Retinal pigment epithelial cell (primary cell): ENCODE measurements at regions not wholly inside any gene's neighbourhood (a gene's known extent, or its start where the extent isn't known, plus 50 kb on each side); places are given as distances from the start of the nearest gene placed in this dataset.

Source experiments
- DNase-seq: peaks from one replicate; pipeline ENCODE4 v3.0.0-alpha.2; 2010; ENCODE audit warnings: low read depth
- H3K4me3 ChIP-seq: 2 replicates; pipeline ENCODE4 v1.5.1; 2011; ENCODE audit warnings: mild to moderate bottlenecking, low read length, control low read depth, moderate library complexity
- TF ChIP-seq, protein P1 (sequence below): conservative IDR thresholded peaks from 2 replicates; pipeline ENCODE4 v1.5.1; 2011; ENCODE audit warnings: low read depth, low read length, control low read depth, inconsistent platforms

DNA sequence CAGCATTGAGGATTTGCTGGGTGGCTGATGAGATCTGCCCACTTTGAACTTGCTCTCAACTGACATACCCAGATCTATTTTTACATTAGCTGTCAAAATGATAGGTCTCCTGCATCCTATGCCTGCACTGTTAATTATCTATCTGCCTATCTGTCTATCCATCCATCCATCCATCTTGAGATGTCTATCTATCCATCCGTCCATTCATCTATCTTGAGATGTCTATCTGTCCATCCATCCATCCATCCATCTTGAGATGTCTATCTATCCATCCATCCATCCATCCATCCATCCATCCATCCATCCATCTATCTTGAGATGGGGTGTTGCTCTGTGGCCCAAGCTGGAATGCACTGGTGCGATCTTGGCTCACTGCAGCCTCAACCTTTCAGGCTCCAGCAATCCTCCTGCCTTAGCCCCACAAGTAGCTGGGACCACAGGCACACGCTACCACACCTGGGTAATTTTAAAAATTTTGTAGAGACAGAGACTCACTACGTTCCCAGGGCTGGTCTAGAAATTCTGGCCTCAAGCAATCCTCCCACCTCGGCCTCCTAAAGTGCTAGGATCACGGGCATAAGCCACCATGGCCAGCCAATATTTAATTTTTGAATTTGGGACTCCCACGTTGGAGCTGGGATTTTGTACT, 159.4 kb upstream of the NSMCE3 start:
- TF ChIP-seq, protein P1, sequence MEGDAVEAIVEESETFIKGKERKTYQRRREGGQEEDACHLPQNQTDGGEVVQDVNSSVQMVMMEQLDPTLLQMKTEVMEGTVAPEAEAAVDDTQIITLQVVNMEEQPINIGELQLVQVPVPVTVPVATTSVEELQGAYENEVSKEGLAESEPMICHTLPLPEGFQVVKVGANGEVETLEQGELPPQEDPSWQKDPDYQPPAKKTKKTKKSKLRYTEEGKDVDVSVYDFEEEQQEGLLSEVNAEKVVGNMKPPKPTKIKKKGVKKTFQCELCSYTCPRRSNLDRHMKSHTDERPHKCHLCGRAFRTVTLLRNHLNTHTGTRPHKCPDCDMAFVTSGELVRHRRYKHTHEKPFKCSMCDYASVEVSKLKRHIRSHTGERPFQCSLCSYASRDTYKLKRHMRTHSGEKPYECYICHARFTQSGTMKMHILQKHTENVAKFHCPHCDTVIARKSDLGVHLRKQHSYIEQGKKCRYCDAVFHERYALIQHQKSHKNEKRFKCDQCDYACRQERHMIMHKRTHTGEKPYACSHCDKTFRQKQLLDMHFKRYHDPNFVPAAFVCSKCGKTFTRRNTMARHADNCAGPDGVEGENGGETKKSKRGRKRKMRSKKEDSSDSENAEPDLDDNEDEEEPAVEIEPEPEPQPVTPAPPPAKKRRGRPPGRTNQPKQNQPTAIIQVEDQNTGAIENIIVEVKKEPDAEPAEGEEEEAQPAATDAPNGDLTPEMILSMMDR: no peak
- no peak overlapping the region for H3K4me3 ChIP-seq
- no peak for DNase-seq

DNA sequence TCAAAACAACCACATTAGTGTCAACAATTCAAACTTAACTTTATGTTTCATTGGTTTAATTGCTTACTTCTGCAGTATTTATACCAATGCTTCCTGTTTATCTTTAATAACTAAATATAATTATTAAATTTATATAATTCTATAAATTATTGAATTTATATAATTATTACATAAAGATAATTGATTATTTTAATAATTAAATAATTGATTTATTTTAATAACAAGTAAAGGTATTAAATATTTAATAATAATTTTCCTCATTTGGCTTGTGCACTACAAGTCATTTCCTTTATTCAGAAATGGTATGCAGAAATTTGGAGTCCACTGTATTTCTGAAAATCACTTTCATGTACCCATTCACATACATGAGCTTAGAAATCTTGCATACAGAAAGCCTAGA, 156.2 kb upstream of the NSMCE3 start:
- no peak for DNase-seq
- H3K4me3 ChIP-seq: no peak overlapping the region
- TF ChIP-seq, protein P1: no peak

DNA sequence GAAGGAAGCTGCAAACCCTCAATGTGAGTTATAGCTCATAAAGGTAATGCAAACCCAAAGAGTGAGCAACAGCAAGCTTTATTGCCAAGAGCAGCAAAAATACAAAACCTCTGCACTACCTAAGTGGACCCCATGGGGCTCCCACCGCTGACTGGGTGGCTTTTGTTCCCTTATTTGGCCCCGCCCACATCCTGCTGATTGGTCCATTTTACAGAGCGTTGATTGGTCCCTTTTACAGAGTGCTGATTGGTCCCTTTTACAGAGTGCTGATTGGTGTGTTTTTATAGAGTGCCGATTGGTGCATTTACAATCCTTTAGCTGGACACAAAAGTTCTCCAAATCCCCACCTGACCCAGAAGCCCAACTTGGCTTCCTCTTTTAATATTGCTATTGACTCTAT, 154.5 kb upstream of the NSMCE3 start:
- H3K4me3 ChIP-seq: no peak overlapping the region
- TF ChIP-seq, protein P1: no peak
- no peak for DNase-seq

DNA sequence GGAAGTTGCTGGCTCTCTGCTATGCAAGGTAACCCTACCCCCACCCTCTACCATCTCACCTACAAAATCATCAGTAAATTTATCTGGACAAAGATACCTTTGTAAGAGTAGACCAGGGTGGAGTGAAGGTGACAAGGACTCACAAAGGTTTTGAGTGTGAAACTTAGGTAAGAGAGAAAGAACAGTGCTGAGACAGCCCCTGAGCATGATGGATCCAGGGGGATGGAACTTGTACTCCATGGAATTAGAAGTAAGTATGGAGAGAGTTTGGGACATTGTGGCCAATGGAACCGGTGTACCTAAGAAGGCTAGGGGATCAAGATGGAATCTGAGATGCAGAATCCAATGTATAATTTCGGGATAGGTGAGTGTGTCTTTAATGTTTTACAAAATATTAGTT, 153.0 kb upstream of the NSMCE3 start:
- no peak for DNase-seq
- no peak overlapping the region for H3K4me3 ChIP-seq
- TF ChIP-seq, protein P1: no peak

DNA sequence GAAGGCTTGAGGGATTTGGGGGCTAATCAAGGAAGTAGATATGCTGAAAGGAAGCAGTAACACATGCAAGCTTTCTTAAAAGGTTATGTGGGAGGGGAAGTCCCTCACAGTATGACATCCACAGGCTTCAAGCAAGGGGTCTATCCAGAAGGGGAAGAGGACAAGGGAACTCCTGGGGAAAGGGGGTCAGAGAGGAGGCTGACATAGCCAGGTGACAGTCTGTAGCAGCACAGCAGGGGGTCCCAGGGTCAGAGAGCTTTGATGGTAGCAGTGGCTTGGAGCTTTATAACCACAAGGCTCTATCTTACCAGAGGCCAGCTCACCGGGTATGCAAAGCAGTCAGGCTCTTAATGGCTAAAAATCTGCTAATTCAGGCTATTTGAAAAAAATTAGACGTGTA, 150.6 kb upstream of the NSMCE3 start:
- TF ChIP-seq, protein P1: no peak
- H3K4me3 ChIP-seq: no peak overlapping the region
- DNase-seq: no peak

DNA sequence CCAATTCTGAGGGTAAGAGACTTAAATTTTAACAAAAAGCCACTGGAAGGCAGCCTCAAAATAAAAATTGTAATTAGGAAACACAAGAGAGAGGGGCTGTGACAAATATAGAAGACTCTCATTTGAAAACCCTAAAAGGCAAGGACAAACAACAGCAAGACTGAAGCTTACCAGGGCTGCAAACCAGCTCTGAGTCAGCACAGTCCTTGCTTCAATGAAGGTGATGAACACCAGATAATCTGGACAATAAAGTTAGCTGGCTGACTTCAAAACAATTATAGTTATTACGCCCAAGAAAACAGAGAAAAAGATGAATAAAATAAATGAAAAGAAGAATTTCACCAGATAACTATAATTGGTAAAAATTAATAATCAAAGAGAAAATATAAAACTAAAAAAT, 149.3 kb upstream of the NSMCE3 start:
- H3K4me3 ChIP-seq: no peak overlapping the region
- no peak for DNase-seq
- TF ChIP-seq, protein P1: no peak

DNA sequence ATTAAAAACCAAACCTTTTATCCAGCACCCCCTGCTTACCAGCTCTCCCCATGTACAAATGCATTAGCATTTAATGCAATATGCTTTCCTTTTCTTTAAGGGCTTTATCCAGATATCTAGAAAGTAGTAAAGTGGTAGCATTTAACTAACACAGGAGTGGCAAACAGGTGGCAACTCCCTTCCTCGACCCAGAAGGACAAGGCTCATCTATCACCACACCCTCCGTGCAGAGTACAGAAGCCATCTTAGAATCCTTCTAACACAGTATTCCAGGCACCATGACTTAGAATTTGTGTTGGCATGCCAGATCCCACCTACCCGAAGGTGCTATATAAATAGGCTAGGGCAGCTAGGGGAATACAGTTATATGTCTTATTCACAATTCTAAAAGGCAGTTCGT, 148.6 kb upstream of the NSMCE3 start:
- no peak for DNase-seq
- H3K4me3 ChIP-seq: no peak overlapping the region
- TF ChIP-seq, protein P1: no peak
